ENCODE measurements at regions not wholly inside any gene's neighbourhood (a gene's known extent, or its start where the extent isn't known, plus 50 kb on each side); places are given as distances from the start of the nearest gene placed in this dataset.

- TF ChIP-seq ZNF577 (CRISPR knock-in tag; IDR thresholded peaks at IDR 0.05; ENCODE audit: borderline replicate concordance, low read depth): no peak
- no peak for TF ChIP-seq POLR2A (IDR thresholded peaks at IDR 0.05; ENCODE audit: insufficient read depth in 1 of 2, low read depth in 2 of 2, low read length in 2 of 2)
- TF ChIP-seq RNF2 (conservative IDR thresholded peaks at IDR 0.05; ENCODE audit: low read depth): no peak
Observed at GRCh38 chr9:103991698-103992097, 102.4 kb upstream of the SMC2 start.
